ENCODE measurements at regions not wholly inside any gene's neighbourhood (a gene's known extent, or its start where the extent isn't known, plus 50 kb on each side); places are given as distances from the start of the nearest gene placed in this dataset.

DNA sequence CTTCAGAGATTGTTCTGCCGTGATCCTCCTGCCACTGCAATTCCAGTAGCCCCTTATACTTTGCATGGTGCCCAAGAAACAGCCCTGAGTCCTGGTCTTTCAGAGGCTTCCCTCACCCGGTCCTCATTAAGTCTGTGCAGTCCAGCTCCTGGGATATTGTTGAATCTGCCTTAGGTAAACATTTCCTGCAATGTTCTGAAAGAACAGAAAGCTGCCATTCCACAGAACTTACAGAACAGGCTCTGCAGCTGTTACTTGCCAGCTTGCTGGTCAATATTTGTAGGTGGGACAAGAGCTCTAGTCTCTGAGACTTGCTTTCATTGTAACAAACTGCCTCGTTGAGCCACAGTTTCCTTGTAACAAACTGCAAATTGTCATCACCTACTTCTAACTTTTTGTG is 115.0 kb upstream of the KIF5B start:
- TF ChIP-seq, protein P1, sequence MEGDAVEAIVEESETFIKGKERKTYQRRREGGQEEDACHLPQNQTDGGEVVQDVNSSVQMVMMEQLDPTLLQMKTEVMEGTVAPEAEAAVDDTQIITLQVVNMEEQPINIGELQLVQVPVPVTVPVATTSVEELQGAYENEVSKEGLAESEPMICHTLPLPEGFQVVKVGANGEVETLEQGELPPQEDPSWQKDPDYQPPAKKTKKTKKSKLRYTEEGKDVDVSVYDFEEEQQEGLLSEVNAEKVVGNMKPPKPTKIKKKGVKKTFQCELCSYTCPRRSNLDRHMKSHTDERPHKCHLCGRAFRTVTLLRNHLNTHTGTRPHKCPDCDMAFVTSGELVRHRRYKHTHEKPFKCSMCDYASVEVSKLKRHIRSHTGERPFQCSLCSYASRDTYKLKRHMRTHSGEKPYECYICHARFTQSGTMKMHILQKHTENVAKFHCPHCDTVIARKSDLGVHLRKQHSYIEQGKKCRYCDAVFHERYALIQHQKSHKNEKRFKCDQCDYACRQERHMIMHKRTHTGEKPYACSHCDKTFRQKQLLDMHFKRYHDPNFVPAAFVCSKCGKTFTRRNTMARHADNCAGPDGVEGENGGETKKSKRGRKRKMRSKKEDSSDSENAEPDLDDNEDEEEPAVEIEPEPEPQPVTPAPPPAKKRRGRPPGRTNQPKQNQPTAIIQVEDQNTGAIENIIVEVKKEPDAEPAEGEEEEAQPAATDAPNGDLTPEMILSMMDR (optimal IDR thresholded peaks at IDR 0.05 in 1 of 3, IDR thresholded peaks at IDR 0.05 in 1 of 3, conservative IDR thresholded peaks at IDR 0.05 in 1 of 3; ENCODE audit: extremely low read depth in 1 of 3, insufficient read depth in 2 of 3, low read length in 3 of 3): no peak
- TF ChIP-seq EZH2 (IDR thresholded peaks at IDR 0.05; ENCODE audit: low read length): no peak
